GM10266 (cell line): ENCODE measurements at regions not wholly inside any gene's neighbourhood (a gene's known extent, or its start where the extent isn't known, plus 50 kb on each side); places are given as distances from the start of the nearest gene placed in this dataset.

ENCODE experiments used
- DNase-seq: peaks from one replicate; pipeline ENCODE4 v3.0.0; 2012; ENCODE audit errors: extremely low spot score
- TF ChIP-seq, protein P1 (sequence below): IDR thresholded peaks from 2 replicates; pipeline ENCODE4 v1.5.1; 2012; ENCODE audit warnings: mild to moderate bottlenecking, low read depth; ENCODE audit not compliant: control insufficient read depth, insufficient read depth; ENCODE audit errors: missing control alignments

DNA sequence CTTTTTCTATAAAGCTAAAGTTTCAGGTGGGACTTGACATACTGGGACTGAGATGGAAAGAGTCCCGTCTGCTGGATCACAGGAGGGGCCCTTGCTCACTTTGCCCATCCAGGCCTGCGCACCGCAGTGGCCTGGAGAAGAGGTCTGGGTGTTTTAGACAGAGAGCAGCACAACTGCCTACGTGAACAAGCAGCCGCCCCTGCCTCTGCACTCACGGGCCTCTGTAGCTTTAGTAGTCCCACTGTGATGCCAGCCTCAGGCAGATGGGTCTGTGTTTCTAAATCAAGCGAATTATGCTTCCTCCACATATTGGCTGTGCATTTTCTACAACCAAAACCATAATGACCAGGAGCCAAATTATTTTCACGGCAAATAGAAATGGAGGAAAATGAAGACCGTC lies 184.8 kb upstream of the FOXQ1 start:
- TF ChIP-seq, protein P1, sequence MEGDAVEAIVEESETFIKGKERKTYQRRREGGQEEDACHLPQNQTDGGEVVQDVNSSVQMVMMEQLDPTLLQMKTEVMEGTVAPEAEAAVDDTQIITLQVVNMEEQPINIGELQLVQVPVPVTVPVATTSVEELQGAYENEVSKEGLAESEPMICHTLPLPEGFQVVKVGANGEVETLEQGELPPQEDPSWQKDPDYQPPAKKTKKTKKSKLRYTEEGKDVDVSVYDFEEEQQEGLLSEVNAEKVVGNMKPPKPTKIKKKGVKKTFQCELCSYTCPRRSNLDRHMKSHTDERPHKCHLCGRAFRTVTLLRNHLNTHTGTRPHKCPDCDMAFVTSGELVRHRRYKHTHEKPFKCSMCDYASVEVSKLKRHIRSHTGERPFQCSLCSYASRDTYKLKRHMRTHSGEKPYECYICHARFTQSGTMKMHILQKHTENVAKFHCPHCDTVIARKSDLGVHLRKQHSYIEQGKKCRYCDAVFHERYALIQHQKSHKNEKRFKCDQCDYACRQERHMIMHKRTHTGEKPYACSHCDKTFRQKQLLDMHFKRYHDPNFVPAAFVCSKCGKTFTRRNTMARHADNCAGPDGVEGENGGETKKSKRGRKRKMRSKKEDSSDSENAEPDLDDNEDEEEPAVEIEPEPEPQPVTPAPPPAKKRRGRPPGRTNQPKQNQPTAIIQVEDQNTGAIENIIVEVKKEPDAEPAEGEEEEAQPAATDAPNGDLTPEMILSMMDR: no peak
- no peak for DNase-seq

DNA sequence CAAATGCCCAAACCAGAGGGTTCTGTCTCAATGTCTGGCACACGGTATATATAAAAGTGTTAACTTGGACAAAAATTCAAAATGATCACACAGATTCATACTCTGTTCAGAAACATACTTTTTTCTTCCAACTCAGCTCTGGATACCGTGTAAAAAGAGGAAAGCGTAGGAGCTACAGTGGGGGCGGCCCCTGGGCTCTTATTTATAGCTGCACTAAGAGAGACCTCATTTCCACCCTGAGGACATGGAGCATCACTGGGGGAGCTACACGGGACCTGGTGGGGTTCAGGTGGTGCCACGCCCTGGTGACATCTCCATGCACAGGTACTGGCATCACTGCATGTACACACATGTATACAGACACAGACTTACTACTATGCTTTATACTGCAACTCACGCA lies 185.9 kb upstream of the FOXQ1 start:
- no peak for DNase-seq
- TF ChIP-seq, protein P1: no peak

DNA sequence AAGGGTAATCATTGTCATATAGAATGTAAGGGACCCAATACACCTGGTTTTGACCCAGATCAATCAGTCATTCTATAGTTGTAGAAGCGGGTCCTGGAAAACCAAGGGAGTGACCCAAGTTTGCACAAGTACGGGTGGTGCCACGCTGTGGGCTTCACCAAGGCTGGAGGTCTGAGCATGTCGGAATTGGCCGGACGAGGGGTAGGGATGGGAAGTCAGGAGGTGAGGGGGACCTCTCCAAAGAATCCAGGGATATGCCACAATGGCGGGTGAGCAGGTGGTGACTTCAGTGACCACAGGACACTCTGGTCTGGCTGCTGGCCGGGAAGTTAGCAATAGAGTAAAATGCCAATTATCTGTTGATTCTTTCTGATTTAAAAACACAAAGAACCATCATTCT lies 186.6 kb upstream of the FOXQ1 start:
- TF ChIP-seq, protein P1: no peak
- no peak for DNase-seq

DNA sequence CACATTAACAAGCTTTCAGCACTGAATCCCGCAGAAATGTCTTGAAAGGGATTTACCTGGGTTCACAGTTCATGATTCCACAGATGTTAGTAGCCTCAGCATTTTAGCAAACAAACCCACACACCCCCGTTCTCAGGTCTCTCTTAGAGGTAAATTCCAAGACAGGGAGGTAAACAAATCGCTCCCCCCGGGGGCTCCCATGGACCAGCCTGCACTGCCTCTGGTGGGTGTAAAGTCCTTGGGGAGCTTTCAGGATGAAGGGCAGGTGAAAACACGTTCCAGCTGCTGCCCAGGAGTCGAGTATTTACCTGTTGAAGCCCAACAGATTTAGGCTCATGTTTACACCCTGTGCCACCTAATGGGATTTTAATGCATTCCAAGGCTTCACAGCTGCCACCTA lies 187.0 kb upstream of the FOXQ1 start:
- TF ChIP-seq, protein P1: no peak

DNA sequence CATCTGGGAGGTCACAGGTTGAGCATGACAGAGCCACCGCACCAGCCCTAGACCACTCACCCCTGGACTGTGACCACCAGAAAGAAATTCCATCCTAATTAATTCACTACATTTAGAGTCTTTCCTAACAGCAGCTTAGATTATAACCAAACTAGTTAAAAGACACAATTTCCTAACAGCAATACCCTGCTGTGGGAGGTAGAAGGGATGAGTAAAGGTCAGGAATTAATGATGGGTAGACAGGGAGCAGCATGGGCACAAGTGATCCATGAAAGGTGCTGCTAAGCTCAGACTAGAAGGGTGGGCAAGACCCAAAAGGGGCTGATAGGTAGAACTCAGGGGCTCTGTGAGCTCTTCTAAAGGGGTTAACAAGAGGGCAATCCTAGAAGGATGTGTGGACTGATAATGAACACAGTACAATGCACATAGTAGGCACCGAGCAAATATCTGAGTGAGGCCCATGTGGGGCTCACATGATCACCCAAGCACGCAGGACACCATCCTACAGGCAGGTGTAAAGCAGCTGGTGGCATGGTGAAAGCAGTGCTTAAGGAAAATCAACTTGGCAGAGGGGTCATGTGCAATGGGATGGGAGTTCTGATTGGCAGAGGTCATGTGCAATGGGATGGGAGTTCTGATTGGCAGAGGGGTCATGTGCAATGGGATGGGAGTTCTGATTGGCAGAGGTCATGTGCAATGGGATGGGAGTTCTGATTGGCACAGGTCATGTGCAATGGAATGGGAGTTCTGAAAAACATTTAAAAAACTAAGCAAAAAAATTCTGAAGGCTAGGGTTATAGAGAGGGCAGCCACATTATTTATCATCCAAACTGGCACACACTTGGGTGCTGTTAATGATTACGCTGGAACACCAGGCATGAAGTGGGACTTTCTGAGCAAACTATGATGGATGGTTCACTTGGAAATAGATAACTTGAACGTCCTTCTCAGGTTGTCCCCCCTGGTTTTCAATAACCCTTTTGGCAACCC lies 188.2 kb upstream of the FOXQ1 start:
- no peak for DNase-seq
- TF ChIP-seq, protein P1: no peak

More for the DNA sequence above, 187.0 kb upstream of the FOXQ1 start:
- DNase-seq: no peak

DNA sequence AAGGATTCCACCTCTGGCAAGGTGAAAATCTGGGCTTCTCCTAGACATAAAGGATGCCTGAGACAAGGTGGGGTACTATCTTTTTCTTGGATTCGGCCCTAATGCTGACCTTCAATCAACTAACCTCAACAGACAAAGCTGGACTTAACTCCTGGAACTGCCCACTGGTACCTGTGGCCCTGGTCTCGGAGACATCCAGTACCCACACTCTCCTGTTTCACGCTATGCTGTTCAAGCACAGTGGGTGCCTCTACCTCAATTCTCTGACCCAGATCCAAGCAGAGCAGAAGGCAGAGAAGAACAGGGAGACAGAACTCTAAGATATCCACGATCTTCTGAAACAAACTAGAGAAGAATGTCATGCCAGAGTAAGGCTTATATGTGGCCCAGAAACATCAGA lies 189.8 kb upstream of the FOXQ1 start:
- TF ChIP-seq, protein P1: no peak
- no peak for DNase-seq

DNA sequence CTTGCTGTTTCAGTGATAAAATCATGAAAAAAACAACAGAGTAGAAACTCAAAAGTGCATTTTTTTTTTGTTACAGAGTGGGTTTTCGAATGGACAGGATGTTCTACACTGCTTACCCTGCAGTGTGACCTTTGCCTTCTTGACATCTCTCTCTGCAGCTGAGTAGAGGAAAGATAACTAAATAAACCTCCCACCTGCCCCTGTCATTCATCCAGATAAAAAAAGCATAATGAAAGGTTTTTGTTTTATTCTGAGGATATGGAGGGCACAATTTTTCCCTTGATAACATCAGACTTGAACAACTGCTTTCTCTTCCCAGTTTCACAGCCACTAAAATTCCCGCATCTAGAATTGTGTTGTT lies 193.6 kb upstream of the FOXQ1 start:
- DNase-seq: no peak
- TF ChIP-seq, protein P1: no peak
